IMR-90 (cell line): ENCODE measurements at regions not wholly inside any gene's neighbourhood (a gene's known extent, or its start where the extent isn't known, plus 50 kb on each side); places are given as distances from the start of the nearest gene placed in this dataset.

Source experiments
- ATAC-seq: fragments of 200-7000 bp; cut with Tn5 transposase; 2 replicates; pipeline ENCODE4 v1.9.1; 2020; ENCODE audit warnings: low read depth, mild to moderate bottlenecking, moderate library complexity
- BruUV-seq: library from RNA; stranded (reverse); fragments of 400-500 nt; replicated peaks from 2 replicates; lab custom pipeline; 2021; lab: Mats Ljungman, UMichigan
- CTCF ChIA-PET: fragments of 300-600 bp; formaldehyde crosslinking; extraction: SDS; loops from one replicate; lab custom pipeline; 2021; ENCODE audit warnings: antibody characterized with exemption; lab: Yijun Ruan, JAX
- POLR2A ChIA-PET: fragments of 300-600 bp; sonication (Branson Sonifier 250); formaldehyde crosslinking; loops from one replicate; lab custom pipeline; 2022; ENCODE audit warnings: antibody characterized with exemption; ENCODE audit not compliant: unreplicated experiment; lab: Charles Lee
- DNase-seq: peaks from one replicate; pipeline ENCODE4 v3.0.0; 2013
- H2AFZ ChIP-seq: replicated peaks from 2 replicates; pipeline ENCODE3; 2013; ENCODE audit warnings: low read length, mild to moderate bottlenecking; ENCODE audit not compliant: poor library complexity
- H2AK5ac ChIP-seq: 2 replicates; pipeline ENCODE4 v1.6.1; 2013; ENCODE audit warnings: low read depth, low read length, inconsistent platforms
- H2AK9ac ChIP-seq: replicated peaks from 2 replicates; pipeline ENCODE3; 2013; ENCODE audit warnings: mild to moderate bottlenecking, low read depth, low read length, moderate library complexity; ENCODE audit not compliant: poor library complexity
- H2BK120ac ChIP-seq: 2 replicates; pipeline ENCODE4 v1.6.1; 2013; ENCODE audit warnings: low read depth, low read length, inconsistent platforms
- H2BK15ac ChIP-seq: 3 replicates; pipeline ENCODE4 v1.6.1; 2013; ENCODE audit warnings: low read depth, low read length, inconsistent platforms
- H2BK20ac ChIP-seq: 2 replicates; pipeline ENCODE4 v1.6.1; 2013; ENCODE audit warnings: low read depth, mild to moderate bottlenecking, inconsistent platforms, low read length, moderate library complexity
- H2BK5ac ChIP-seq: 2 replicates; pipeline ENCODE4 v1.6.1; 2013; ENCODE audit warnings: mild to moderate bottlenecking, low read depth, low read length, inconsistent platforms; ENCODE audit not compliant: poor library complexity, severe bottlenecking
- H3K14ac ChIP-seq: replicated peaks from 2 replicates; pipeline ENCODE4 v1.6.1; 2013; ENCODE audit warnings: low read depth, low read length, inconsistent platforms
- H3K18ac ChIP-seq: 2 replicates; pipeline ENCODE4 v1.6.1; 2013; ENCODE audit warnings: low read depth, low read length, control low read depth
- H3K23ac ChIP-seq: 2 replicates; pipeline ENCODE4 v1.6.1; 2013; ENCODE audit warnings: low read depth, low read length, inconsistent platforms
- H3K27ac ChIP-seq: 2 replicates; pipeline ENCODE4 v1.5.1; 2013; ENCODE audit warnings: mild to moderate bottlenecking, control low read depth, low read length; ENCODE audit not compliant: insufficient read depth
- H3K27me3 ChIP-seq: 2 replicates; pipeline ENCODE4 v1.6.1; 2013; ENCODE audit warnings: low read length; ENCODE audit not compliant: control insufficient read depth, insufficient read depth
- H3K36me3 ChIP-seq: 2 replicates; pipeline ENCODE4 v1.6.1; 2013; ENCODE audit warnings: low read length, mixed read lengths; ENCODE audit not compliant: control insufficient read depth, insufficient read depth
- H3K4ac ChIP-seq: 2 replicates; pipeline ENCODE4 v1.6.1; 2013; ENCODE audit warnings: low read depth, low read length, inconsistent platforms
- H3K4me1 ChIP-seq: 2 replicates; pipeline ENCODE4 v1.6.1; 2013; ENCODE audit warnings: low read length, mixed read lengths; ENCODE audit not compliant: control insufficient read depth, insufficient read depth
- H3K4me2 ChIP-seq: 2 replicates; pipeline ENCODE4 v1.6.1; 2013; ENCODE audit warnings: low read depth, mild to moderate bottlenecking, control low read depth, low read length, moderate library complexity
- H3K4me3 ChIP-seq: 2 replicates; pipeline ENCODE4 v1.5.1; 2013; ENCODE audit warnings: low read depth, mild to moderate bottlenecking, control low read depth, low read length, moderate library complexity; ENCODE audit not compliant: insufficient read depth
- H3K56ac ChIP-seq: 2 replicates; pipeline ENCODE4 v1.6.1; 2013; ENCODE audit warnings: low read length, inconsistent platforms; ENCODE audit not compliant: insufficient read depth; ENCODE audit errors: extremely low read depth
- H3K79me1 ChIP-seq, 2 experiments: 2 replicates each; pipeline ENCODE4 v1.6.1; 2013; ENCODE audit warnings: low read length in 2 of 2, inconsistent platforms in 1 of 2, low read depth in 1 of 2
- H3K9ac ChIP-seq: 2 replicates; pipeline ENCODE4 v1.6.1; 2013; ENCODE audit warnings: low read depth, low read length, control low read depth
- H3K9me1 ChIP-seq: 2 replicates; pipeline ENCODE4 v1.6.1; 2013; ENCODE audit warnings: low read length, inconsistent platforms; ENCODE audit not compliant: insufficient read depth
- H3K9me3 ChIP-seq: 2 replicates; pipeline ENCODE4 v1.6.1; 2013; ENCODE audit warnings: low read length; ENCODE audit not compliant: control insufficient read depth, insufficient read depth
- H4K20me1 ChIP-seq: 2 replicates; pipeline ENCODE4 v1.6.1; 2013; ENCODE audit warnings: low read length, inconsistent platforms; ENCODE audit not compliant: insufficient read depth
- H4K5ac ChIP-seq: 2 replicates; pipeline ENCODE4 v1.6.1; 2013; ENCODE audit warnings: mild to moderate bottlenecking, low read depth, low read length, control low read depth
- H4K8ac ChIP-seq, 2 experiments: 2 replicates each; pipeline ENCODE4 v1.6.1; 2013; ENCODE audit warnings: low read depth in 2 of 2, low read length in 2 of 2, control low read depth in 1 of 2, inconsistent platforms in 1 of 2
- H4K91ac ChIP-seq: 2 replicates; pipeline ENCODE4 v1.6.1; 2013; ENCODE audit warnings: low read depth, low read length, inconsistent platforms; ENCODE audit not compliant: insufficient read depth
- FOS ChIP-seq: fragments of 150-350 bp; IDR thresholded peaks from 2 replicates; pipeline ENCODE4 v1.6.1; 2016; ENCODE audit warnings: low read depth, low read length
- POLR2A ChIP-seq: IDR thresholded peaks from 2 replicates; pipeline ENCODE4 v1.6.1; 2012; ENCODE audit warnings: mild to moderate bottlenecking, low read depth, low read length
- WGBS, 2 experiments: methylation state at CpG; one replicate each; pipeline versions ENCODE4 v1.1.5 to v1.1.7; 2013; ENCODE audit warnings: missing lambda C conversion rate in 2 of 2; ENCODE audit not compliant: insufficient read length in 1 of 2; ENCODE audit errors: extremely low coverage in 2 of 2; 5-methylcytosine and 5-hydroxymethylcytosine counted together
- dilution Hi-C: fragments of 300-500 bp; cut with HindIII; formaldehyde crosslinking; loops from one replicate; pipeline ENCODE4 v1.14.3; 2018; ENCODE audit warnings: low sequenced_read_pairs; ENCODE audit not compliant: unreplicated experiment
- in situ Hi-C: fragments of 300-500 bp; cut with MboI; formaldehyde crosslinking; loops from 3 replicates; pipeline ENCODE4 v1.14.3; 2019; ENCODE audit warnings: low sequenced_read_pairs, inconsistent platforms, mixed read lengths
- intact Hi-C: fragments of 100-400 bp; cut with micrococcal nuclease; formaldehyde crosslinking; loops from 2 replicates; pipeline ENCODE4 v1.10.0; 2022

GRCh38 chr7:50957855-50958254, 175.2 kb upstream of the GRB10 start:
- ChIA-PET CTCF (no interaction called here), POLR2A (no interaction called here)
- Histone ChIP-seq H4K91ac (no peak overlapping the region), H2BK20ac (no peak overlapping the region), H2AK5ac (no peak overlapping the region), H2AK9ac (no peak overlapping the region), H2AFZ (no peak overlapping the region), H3K9ac (no peak overlapping the region), H3K27me3 (peaks cover 4% of the 10 kb centered on the region), H3K23ac (no peak overlapping the region), H2BK15ac (no peak overlapping the region), H4K5ac (no peak overlapping the region), H2BK5ac (no peak overlapping the region), H3K14ac (no peak overlapping the region), H3K9me3 (no peaks in the 10 kb centered on the region), H3K4ac (no peak overlapping the region), H3K56ac (no peak overlapping the region), H4K8ac (no peak overlapping the region), H3K9me1 (no peaks in the 10 kb centered on the region), H3K4me1 (no peaks in the 10 kb centered on the region), H4K20me1 (no peaks in the 10 kb centered on the region), H3K79me1 (no peaks in the 10 kb centered on the region), H2BK120ac (no peak overlapping the region), H3K18ac (no peak overlapping the region), H3K4me3 (no peak overlapping the region), H3K4me2 (no peak overlapping the region), H3K27ac (no peak overlapping the region), H3K36me3 (no peaks in the 10 kb centered on the region)
- no TSS peak for BruUV-seq
- no CpG with 5 or more reads among the region's 3 CpGs for WGBS, 2 experiments
- TF ChIP-seq FOS, result no peak
- no peak for TF ChIP-seq POLR2A
- intact Hi-C loops (no loop called here), dilution Hi-C loops (no loop called here), in situ Hi-C loops (no loop called here)
- ATAC-seq (no peak), DNase-seq (no peak)
